Mucosa of descending colon (tissue), 3 donors: ENCODE measurements at regions not wholly inside any gene's neighbourhood (a gene's known extent, or its start where the extent isn't known, plus 50 kb on each side); places are given as distances from the start of the nearest gene placed in this dataset.
"Not testable (repeated sequence)": the region's sequence is repeated elsewhere in the genome, so short reads cannot be mapped to it uniquely, and the experiment has no call there.

Experiments
- ATAC-seq: fragments of 200-7000 bp; cut with Tn5 transposase; one replicate; pipeline ENCODE4 v1.9.1; 2020; ENCODE audit warnings: mild to moderate bottlenecking, moderate library complexity
- DNase-seq, 3 donors: peaks; one replicate each; pipeline ENCODE4 v3.0.0-alpha.2; 2020
- H3K36me3 ChIP-seq: fragments of 200-600 bp; one replicate; pipeline ENCODE4 v1.8.0; 2021; ENCODE audit warnings: low read depth, mild to moderate bottlenecking
- H3K4me1 ChIP-seq: fragments of 200-600 bp; one replicate; pipeline ENCODE4 v1.8.0; 2021; ENCODE audit warnings: low read depth, mild to moderate bottlenecking
- H3K4me3 ChIP-seq: fragments of 200-600 bp; one replicate; pipeline ENCODE4 v1.8.0; 2021; ENCODE audit warnings: mild to moderate bottlenecking
- H3K9me3 ChIP-seq: fragments of 200-600 bp; one replicate; pipeline ENCODE4 v1.8.0; 2021; ENCODE audit warnings: mild to moderate bottlenecking
- intact Hi-C, 2 donors: fragments of 100-400 bp; cut with DNase I in 1 of 2; cut with micrococcal nuclease in 1 of 2; formaldehyde crosslinking; loops; one replicate each; pipeline versions ENCODE4 v1.11.0 to v1.11.1; 2022; cut with DNase I, micrococcal nuclease
- TF ChIP-seq, protein P1 (sequence below): fragments of 200-600 bp; IDR thresholded peaks from one replicate; pipeline ENCODE4 v1.8.0; 2022; ENCODE audit warnings: antibody characterized with exemption, mild to moderate bottlenecking
- donor health status: DM: no; HTN: no; CAD: no; lungs with moderate emphysema.
- donor health status: DM: no; HTN: no; CAD: no.
- donor health status: DM: no; HTN: yes; CAD: no.

DNA sequence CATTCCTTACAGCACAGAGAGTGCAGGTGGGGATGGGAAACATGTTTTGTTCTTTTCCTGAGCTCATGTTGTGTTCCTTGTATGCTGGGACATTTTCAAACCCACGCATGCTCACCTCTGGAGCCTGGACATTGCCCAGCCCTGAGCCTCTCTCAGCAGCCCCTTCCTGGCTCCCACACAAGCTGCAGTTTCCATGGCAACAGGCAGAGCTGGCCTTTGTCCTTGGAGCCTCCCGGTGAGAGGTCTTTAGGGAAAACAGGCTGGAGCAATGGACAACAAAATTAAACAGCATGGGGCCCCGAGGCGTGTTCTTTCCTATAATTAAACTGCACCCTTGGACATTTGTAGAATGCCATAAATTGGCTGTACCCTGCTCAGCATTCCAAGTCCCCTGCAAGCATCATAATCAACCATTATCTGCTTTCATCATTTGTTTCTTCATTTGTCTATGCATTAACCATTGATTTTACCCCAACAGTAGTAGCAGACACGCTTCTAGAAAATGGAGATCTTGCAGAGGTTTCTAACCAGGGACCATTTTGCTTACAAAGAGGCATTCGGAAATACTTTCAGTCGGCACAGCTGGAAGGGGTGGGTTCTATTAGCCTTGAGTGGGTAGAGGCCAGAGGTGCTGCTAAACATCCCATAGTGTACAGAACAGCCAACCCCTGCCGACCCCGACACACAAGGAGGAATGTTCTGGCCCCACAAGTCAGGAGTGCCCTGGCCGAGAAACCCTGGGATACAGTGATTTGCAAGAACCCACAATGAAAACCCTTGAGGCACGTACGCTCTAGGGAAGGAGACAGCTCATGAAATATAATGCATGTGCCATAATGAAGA is 133.4 kb upstream of the PEG3 start:
- Histone ChIP-seq H3K4me1 (no peaks in the 10 kb centered on the region), H3K4me3 (no peak overlapping the region), H3K9me3 (peaks cover 82% of the 10 kb centered on the region), H3K36me3 (no peaks in the 10 kb centered on the region)
- intact Hi-C loops, result no loop called here
- TF ChIP-seq, protein P1, sequence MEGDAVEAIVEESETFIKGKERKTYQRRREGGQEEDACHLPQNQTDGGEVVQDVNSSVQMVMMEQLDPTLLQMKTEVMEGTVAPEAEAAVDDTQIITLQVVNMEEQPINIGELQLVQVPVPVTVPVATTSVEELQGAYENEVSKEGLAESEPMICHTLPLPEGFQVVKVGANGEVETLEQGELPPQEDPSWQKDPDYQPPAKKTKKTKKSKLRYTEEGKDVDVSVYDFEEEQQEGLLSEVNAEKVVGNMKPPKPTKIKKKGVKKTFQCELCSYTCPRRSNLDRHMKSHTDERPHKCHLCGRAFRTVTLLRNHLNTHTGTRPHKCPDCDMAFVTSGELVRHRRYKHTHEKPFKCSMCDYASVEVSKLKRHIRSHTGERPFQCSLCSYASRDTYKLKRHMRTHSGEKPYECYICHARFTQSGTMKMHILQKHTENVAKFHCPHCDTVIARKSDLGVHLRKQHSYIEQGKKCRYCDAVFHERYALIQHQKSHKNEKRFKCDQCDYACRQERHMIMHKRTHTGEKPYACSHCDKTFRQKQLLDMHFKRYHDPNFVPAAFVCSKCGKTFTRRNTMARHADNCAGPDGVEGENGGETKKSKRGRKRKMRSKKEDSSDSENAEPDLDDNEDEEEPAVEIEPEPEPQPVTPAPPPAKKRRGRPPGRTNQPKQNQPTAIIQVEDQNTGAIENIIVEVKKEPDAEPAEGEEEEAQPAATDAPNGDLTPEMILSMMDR, result no peak
- no peak for DNase-seq
- ATAC-seq, result no peak

DNA sequence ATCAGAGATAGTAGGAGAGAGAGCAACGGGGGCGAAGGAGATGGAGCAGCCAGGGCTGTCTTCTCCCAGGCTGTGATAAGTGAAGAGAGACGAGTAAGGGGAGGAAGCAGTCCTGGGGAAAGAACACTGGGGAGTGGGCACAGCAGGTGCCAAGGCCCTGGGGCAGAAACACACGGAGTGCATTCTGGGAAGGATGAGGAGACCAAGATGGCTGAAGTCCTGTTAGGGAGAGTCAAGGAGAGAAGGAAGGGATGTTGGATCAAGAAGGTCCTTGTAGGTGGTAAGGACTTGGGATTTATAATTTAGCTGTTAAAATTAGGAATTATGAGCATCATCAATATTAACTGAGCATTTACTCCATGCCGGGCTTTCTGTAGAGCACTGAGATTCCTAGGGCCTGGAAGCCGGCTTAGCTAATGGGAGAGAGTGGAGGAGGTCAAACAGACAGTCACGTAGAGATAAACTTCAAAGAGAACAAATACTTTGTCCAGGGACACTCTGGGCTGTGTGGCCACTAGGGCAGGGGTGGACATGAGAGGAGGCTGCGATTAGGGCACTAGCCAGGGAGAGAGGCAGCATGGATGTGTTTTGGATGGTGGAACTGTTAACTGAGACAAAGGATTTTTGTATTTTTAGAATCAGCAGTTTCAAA is 134.2 kb upstream of the PEG3 start:
- ATAC-seq, result no peak
- TF ChIP-seq, protein P1, result no peak
- H3K4me1 ChIP-seq, result no peaks in the 10 kb centered on the region
- no peak for DNase-seq
- H3K9me3 ChIP-seq, result peaks cover 80% of the 10 kb centered on the region
- H3K4me3 ChIP-seq, result no peak overlapping the region
- no peaks in the 10 kb centered on the region for H3K36me3 ChIP-seq
- intact Hi-C loops, result no loop called here

DNA sequence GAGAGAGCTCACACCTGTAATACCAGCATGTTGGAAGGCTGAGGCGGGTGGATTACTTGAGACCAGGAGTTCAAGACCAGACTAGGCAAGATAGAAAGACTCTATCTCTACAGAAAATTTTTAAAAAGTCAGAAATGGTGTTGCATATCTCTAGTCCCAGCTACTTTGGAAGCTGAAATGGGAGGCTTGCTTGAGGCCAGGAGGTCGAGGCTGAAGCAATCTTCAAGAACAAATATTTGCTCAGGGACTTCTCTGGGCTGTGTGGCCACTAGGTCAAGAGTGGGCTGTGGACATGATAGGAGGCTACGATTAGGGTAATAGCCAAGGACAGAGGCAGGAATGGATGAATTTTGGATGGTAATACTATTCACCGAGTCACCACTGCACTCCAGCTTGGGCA is 135.8 kb upstream of the PEG3 start:
- ATAC-seq (no peak), DNase-seq (no peak)
- H3K36me3 ChIP-seq, result no peaks in the 10 kb centered on the region
- no peaks in the 10 kb centered on the region for H3K4me1 ChIP-seq
- TF ChIP-seq, protein P1, result no peak
- H3K4me3 ChIP-seq, result no peak overlapping the region
- intact Hi-C loops, result no loop called here
- H3K9me3 ChIP-seq, result peaks cover 82% of the 10 kb centered on the region

DNA sequence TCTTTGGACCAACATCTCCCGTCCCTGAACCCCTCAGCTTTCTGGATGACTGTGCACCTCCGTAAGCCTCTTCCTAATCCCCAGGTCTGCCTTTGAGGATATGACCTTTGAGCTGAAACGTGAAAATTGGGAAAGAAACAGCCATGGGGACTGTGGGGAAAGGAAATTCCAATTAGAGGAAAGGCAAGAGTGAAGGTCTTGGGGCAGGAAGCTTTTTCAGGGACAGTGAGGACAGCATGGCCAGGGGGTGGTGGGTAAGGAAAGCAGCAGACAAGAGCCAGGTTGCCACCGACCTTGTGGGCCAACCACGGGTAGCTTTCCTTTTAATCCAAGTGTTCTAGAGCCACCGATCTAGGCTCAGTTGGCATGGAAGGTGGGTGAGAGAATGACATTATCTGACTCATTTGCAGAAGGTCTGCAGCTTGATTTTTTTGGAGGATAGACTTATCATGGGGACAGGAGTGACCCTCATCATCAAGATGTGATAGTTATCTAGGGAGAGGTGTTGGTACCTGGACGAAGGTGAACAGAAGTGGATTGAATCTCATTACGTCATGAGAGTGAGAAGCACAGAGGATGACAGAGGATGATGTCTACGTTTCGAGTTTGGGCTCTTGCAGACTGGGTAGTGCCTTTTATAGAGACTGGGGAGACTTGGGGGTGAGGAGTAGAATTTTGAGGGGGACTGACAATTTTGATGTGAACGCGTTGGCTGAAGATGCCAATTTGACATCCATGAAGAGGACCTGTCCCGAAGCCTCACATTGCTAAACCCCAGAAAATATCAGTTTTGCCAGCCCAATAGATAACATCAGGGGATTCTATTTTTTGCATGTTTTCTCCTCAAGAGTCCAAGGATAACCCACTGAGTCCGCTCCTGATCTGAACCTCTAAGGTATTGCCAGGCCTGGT is 136.7 kb upstream of the PEG3 start:
- intact Hi-C loops, result no loop called here
- Histone ChIP-seq H3K36me3 (no peaks in the 10 kb centered on the region), H3K4me1 (no peaks in the 10 kb centered on the region), H3K4me3 (no peak overlapping the region), H3K9me3 (peaks cover 85% of the 10 kb centered on the region)
- no peak for DNase-seq
- no peak for ATAC-seq
- TF ChIP-seq, protein P1, result no peak

DNA sequence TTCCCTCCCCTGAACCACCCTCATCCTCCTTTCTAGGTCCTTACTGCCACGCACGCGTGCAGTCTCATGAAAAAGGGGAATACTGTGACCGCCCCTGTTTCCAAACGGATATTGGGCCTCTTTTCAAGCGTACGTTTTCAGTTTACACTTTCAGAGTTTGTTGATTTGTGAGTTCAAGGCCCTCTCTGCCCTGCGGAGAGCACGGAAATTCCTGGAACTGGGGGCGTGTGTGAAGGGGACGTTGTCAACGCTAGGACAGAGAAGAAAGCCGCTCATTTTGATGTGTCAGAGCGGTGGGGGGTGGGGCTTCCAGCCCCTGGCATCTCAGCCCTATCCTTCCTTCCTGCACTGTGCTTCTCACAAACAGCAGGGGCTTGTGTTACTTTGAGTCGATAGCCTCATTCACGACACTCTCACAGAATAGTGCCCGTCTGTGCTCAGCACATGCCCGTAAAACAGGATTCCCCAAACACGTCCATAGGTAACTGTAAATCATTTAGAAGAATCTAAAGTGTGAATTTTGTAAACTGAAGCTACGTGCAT is 137.6 kb upstream of the PEG3 start:
- H3K4me1 ChIP-seq, result no peaks in the 10 kb centered on the region
- DNase-seq (no peak), ATAC-seq (no peak)
- H3K4me3 ChIP-seq, result no peak overlapping the region
- H3K36me3 ChIP-seq, result no peaks in the 10 kb centered on the region
- peaks cover 87% of the 10 kb centered on the region for H3K9me3 ChIP-seq
- intact Hi-C loops, result no loop called here
- TF ChIP-seq, protein P1, result no peak

DNA sequence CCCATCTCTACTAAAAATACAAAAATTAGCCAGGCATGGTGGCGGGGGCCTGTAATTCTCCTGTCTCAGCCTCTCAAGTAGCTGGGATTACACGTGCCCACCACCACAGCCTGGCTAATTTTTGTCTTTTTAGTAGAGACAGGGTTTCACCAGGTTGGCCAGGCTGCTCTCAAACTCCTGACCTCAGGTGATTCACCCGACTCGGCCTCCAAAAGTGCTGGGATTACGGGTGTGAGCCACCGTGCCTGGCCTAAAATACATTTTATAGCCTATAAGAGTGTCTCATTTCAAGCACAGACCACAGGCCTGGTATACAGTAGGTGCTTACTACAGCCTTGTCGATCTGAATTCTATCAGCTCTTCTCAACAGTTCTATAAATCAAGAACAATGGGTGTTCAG is 139.5 kb upstream of the USP29 start:
- H3K4me1 ChIP-seq, H3K36me3 ChIP-seq, H3K4me3 ChIP-seq, intact Hi-C loops, DNase-seq, ATAC-seq: not testable (repeated sequence)
- peaks cover 85% of the 10 kb centered on the region for H3K9me3 ChIP-seq
